ENCODE measurements at regions not wholly inside any gene's neighbourhood (a gene's known extent, or its start where the extent isn't known, plus 50 kb on each side); places are given as distances from the start of the nearest gene placed in this dataset.

GRCh38 chr7:94170836-94171235 lies 166.7 kb upstream of the BET1 start:
- TF ChIP-seq CTCF (conservative IDR thresholded peaks at IDR 0.05 in 1 of 2, IDR thresholded peaks at IDR 0.05 in 1 of 2; ENCODE audit: low read depth in 1 of 2, low read length in 2 of 2) (no peak), EZH2 (IDR thresholded peaks at IDR 0.05; ENCODE audit: low read length, missing control alignments) (no peak)
